ENCODE measurements at regions not wholly inside any gene's neighbourhood (a gene's known extent, or its start where the extent isn't known, plus 50 kb on each side); places are given as distances from the start of the nearest gene placed in this dataset.

DNA sequence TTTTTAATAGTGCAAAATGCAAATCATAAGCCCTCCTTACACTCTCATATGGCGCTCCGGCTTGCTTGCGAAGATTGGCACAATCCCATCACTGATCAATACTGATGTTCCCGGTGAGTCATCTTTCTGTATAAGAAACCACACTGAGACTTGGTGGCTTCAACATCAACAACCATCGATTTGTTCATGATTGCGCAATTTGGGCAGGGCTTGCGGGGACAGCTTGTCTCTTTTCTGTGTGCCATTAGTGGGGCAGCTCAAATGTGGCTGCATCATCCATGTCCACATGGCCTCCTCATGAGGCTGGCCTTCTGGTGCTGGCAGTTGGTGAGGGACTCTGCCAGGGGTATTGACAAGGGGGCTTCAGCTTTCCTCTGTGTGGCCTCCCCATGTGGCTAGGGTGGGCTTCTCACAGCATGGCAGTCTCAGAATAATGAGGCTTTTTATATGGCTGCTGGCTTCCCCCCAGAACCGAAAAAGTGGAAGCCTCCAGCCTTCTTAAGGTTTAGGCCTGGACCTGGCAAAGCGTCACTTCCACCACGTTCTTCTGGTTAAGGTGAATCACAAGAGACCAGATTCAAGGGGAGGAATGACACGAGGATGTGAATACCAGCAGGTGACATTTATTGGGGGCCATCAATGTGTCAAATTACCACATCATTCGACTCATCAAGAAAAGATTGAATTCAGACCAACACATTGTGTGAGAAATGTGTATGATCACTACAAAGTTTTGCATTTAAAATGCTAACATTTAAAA lies 79.5 kb upstream of the NFIL3 start:
- TF ChIP-seq, protein P1, sequence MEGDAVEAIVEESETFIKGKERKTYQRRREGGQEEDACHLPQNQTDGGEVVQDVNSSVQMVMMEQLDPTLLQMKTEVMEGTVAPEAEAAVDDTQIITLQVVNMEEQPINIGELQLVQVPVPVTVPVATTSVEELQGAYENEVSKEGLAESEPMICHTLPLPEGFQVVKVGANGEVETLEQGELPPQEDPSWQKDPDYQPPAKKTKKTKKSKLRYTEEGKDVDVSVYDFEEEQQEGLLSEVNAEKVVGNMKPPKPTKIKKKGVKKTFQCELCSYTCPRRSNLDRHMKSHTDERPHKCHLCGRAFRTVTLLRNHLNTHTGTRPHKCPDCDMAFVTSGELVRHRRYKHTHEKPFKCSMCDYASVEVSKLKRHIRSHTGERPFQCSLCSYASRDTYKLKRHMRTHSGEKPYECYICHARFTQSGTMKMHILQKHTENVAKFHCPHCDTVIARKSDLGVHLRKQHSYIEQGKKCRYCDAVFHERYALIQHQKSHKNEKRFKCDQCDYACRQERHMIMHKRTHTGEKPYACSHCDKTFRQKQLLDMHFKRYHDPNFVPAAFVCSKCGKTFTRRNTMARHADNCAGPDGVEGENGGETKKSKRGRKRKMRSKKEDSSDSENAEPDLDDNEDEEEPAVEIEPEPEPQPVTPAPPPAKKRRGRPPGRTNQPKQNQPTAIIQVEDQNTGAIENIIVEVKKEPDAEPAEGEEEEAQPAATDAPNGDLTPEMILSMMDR (IDR thresholded peaks at IDR 0.05): no peak
- TF ChIP-seq POLR2A (IDR thresholded peaks at IDR 0.05): no peak
- TF ChIP-seq POLR2AphosphoS5 (IDR thresholded peaks at IDR 0.05): no peak
- TF ChIP-seq EP300 (IDR thresholded peaks at IDR 0.05): no peak

Data from gastroesophageal sphincter (tissue), 3 donors.